GM23338 (cell line): ENCODE measurements at regions not wholly inside any gene's neighbourhood (a gene's known extent, or its start where the extent isn't known, plus 50 kb on each side); places are given as distances from the start of the nearest gene placed in this dataset.

Experiments
- ATAC-seq: fragments of 200-7000 bp; cut with Tn5 transposase; 3 replicates; pipeline ENCODE4 v1.9.1; 2020
- DNase-seq: peaks from one replicate; pipeline ENCODE4 v3.0.0-alpha.2; 2015; ENCODE audit warnings: low spot score
- H2AFZ ChIP-seq: fragments of 200-600 bp; sonication (generic); 2 replicates; pipeline ENCODE4 v1.8.0; 2016; ENCODE audit warnings: antibody characterized with exemption, mild to moderate bottlenecking, moderate library complexity
- H3F3A ChIP-seq: fragments of 200-600 bp; sonication (generic); replicated peaks from 2 replicates; pipeline ENCODE4 v1.8.0; 2017; ENCODE audit warnings: antibody characterized with exemption, mixed run types, low read depth
- H3K27ac ChIP-seq: fragments of 200-600 bp; sonication (generic); 2 replicates; pipeline ENCODE4 v1.6.1; 2016; ENCODE audit warnings: low read depth
- H3K27me3 ChIP-seq: fragments of 200-600 bp; sonication (generic); 2 replicates; pipeline ENCODE4 v1.8.0; 2016; ENCODE audit warnings: mild to moderate bottlenecking, mixed run types, moderate library complexity; ENCODE audit not compliant: insufficient read depth
- H3K36me3 ChIP-seq: fragments of 200-600 bp; sonication (generic); 2 replicates; pipeline ENCODE4 v1.8.0; 2016; ENCODE audit warnings: mild to moderate bottlenecking; ENCODE audit not compliant: insufficient read depth
- H3K4me1 ChIP-seq: fragments of 200-600 bp; sonication (generic); 2 replicates; pipeline ENCODE4 v1.8.0; 2016; ENCODE audit warnings: mild to moderate bottlenecking, moderate library complexity; ENCODE audit not compliant: insufficient read depth
- H3K4me2 ChIP-seq: fragments of 200-600 bp; sonication (generic); 2 replicates; pipeline ENCODE4 v1.7.1; 2017; ENCODE audit warnings: mixed run types
- H3K4me3 ChIP-seq: fragments of 200-600 bp; sonication (generic); 2 replicates; pipeline ENCODE4 v1.6.1; 2016; ENCODE audit warnings: mixed run types
- H3K79me2 ChIP-seq: fragments of 200-600 bp; sonication (generic); replicated peaks from 2 replicates; pipeline ENCODE4 v1.8.0; 2017; ENCODE audit warnings: mild to moderate bottlenecking; ENCODE audit not compliant: insufficient read depth
- H3K9me2 ChIP-seq: fragments of 200-600 bp; sonication (generic); 2 replicates; pipeline ENCODE4 v1.8.0; 2017; ENCODE audit not compliant: insufficient read depth
- H4K20me1 ChIP-seq: fragments of 200-600 bp; sonication (generic); replicated peaks from 2 replicates; pipeline ENCODE4 v1.8.0; 2017; ENCODE audit warnings: mild to moderate bottlenecking; ENCODE audit not compliant: insufficient read depth
- H3K27ac Mint-ChIP-seq: 2 replicates; pipeline ENCODE4 v1.8.0; 2020; ENCODE audit warnings: inconsistent platforms, mild to moderate bottlenecking, moderate library complexity, mixed read lengths
- H3K27me3 Mint-ChIP-seq: 3 replicates; pipeline ENCODE4 v1.8.0; 2022; ENCODE audit warnings: low read depth, mild to moderate bottlenecking, moderate library complexity, mixed read lengths, inconsistent platforms; ENCODE audit not compliant: insufficient read depth, poor library complexity
- H3K36me3 Mint-ChIP-seq: 3 replicates; pipeline ENCODE4 v1.8.0; 2021; ENCODE audit warnings: low read depth, mild to moderate bottlenecking, inconsistent platforms, moderate library complexity, mixed read lengths
- H3K4me1 Mint-ChIP-seq: 3 replicates; pipeline ENCODE4 v1.8.0; 2020; ENCODE audit warnings: mild to moderate bottlenecking, inconsistent platforms, mixed read lengths
- H3K4me3 Mint-ChIP-seq: 3 replicates; pipeline ENCODE4 v1.8.0; 2021; ENCODE audit warnings: moderate library complexity, mild to moderate bottlenecking, inconsistent platforms, mixed read lengths
- H3K9me3 Mint-ChIP-seq: 3 replicates; pipeline ENCODE4 v1.8.0; 2020; ENCODE audit warnings: moderate library complexity, mild to moderate bottlenecking, inconsistent platforms, mixed read lengths
- CREB1 ChIP-seq: fragments of 250-450 bp; sonication (Bioruptor Pico); IDR thresholded peaks from 2 replicates; pipeline ENCODE4 v1.5.0; 2020; ENCODE audit warnings: low read depth, mild to moderate bottlenecking, moderate library complexity
- ETS1 ChIP-seq: IDR thresholded peaks from 2 replicates; pipeline ENCODE4 v1.6.1; 2016; ENCODE audit warnings: antibody characterized with exemption
- EZH2 ChIP-seq: fragments of 200-600 bp; sonication (generic); IDR thresholded peaks from one replicate; pipeline ENCODE4 v1.8.0; 2017; ENCODE audit warnings: antibody characterized with exemption, mild to moderate bottlenecking, low read depth; ENCODE audit not compliant: unreplicated experiment
- EZH2phosphoT487 ChIP-seq: fragments of 200-600 bp; sonication (generic); IDR thresholded peaks from one replicate; pipeline ENCODE4 v1.8.1; 2018; ENCODE audit warnings: antibody characterized with exemption; ENCODE audit not compliant: unreplicated experiment
- JUNB ChIP-seq: IDR thresholded peaks from one replicate; pipeline ENCODE4 v1.6.1; 2016; ENCODE audit warnings: antibody characterized with exemption; ENCODE audit not compliant: unreplicated experiment
- NANOG ChIP-seq: IDR thresholded peaks from 2 replicates; pipeline ENCODE4 v1.6.1; 2016; ENCODE audit warnings: antibody characterized with exemption, borderline replicate concordance
- REST ChIP-seq: IDR thresholded peaks from one replicate; pipeline ENCODE4 v1.6.1; 2018; ENCODE audit warnings: antibody characterized with exemption; ENCODE audit not compliant: unreplicated experiment
- STAT1 ChIP-seq: IDR thresholded peaks from one replicate; pipeline ENCODE4 v1.6.1; 2016; ENCODE audit warnings: antibody characterized with exemption; ENCODE audit not compliant: unreplicated experiment
- ZNF331 ChIP-seq: fragments of 250-450 bp; sonication (Bioruptor Pico); IDR thresholded peaks from 2 replicates; pipeline ENCODE4 v1.5.0; 2020; ENCODE audit warnings: low read depth, mild to moderate bottlenecking, moderate library complexity
- TF ChIP-seq, protein P1 (sequence below), 2 experiments: fragments of 200-600 bp in 1 of 2; sonication (generic) in 1 of 2; conservative IDR thresholded peaks; 2 replicates each; pipeline versions ENCODE4 v1.5.1 to v1.6.1; 2016 to 2017; ENCODE audit warnings: antibody characterized with exemption in 2 of 2, low read depth in 2 of 2, mild to moderate bottlenecking in 2 of 2, moderate library complexity in 1 of 2

GRCh38 chr3:124397088-124397487 lies 333.2 kb upstream of the UMPS start:
- Histone ChIP-seq H3K4me2 (no peak overlapping the region), H3K4me1 (no peaks in the 10 kb centered on the region), H3K79me2 (no peaks in the 10 kb centered on the region), H3F3A (no peaks in the 10 kb centered on the region), H3K27me3 (no peaks in the 10 kb centered on the region), H3K36me3 (no peaks in the 10 kb centered on the region), H4K20me1 (no peaks in the 10 kb centered on the region), H3K9me2 (no peaks in the 10 kb centered on the region), H3K4me3 (no peak overlapping the region), H3K27ac (no peak overlapping the region), H2AFZ (no peak overlapping the region)
- Mint-ChIP-seq H3K36me3 (no peaks in the 10 kb centered on the region), H3K27ac (no peak overlapping the region), H3K27me3 (no peaks in the 10 kb centered on the region), H3K9me3 (no peaks in the 10 kb centered on the region), H3K4me3 (no peak overlapping the region), H3K4me1 (no peaks in the 10 kb centered on the region)
- TF ChIP-seq, protein P1, sequence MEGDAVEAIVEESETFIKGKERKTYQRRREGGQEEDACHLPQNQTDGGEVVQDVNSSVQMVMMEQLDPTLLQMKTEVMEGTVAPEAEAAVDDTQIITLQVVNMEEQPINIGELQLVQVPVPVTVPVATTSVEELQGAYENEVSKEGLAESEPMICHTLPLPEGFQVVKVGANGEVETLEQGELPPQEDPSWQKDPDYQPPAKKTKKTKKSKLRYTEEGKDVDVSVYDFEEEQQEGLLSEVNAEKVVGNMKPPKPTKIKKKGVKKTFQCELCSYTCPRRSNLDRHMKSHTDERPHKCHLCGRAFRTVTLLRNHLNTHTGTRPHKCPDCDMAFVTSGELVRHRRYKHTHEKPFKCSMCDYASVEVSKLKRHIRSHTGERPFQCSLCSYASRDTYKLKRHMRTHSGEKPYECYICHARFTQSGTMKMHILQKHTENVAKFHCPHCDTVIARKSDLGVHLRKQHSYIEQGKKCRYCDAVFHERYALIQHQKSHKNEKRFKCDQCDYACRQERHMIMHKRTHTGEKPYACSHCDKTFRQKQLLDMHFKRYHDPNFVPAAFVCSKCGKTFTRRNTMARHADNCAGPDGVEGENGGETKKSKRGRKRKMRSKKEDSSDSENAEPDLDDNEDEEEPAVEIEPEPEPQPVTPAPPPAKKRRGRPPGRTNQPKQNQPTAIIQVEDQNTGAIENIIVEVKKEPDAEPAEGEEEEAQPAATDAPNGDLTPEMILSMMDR (conservative IDR thresholded peaks at IDR 0.05; ENCODE audit: low read depth in 2 of 2) = no peak
- no peak for TF ChIP-seq NANOG
- TF ChIP-seq REST = no peak
- no peak for TF ChIP-seq CREB1 (CRISPR knock-in tag)
- no peak for TF ChIP-seq EZH2
- no peak for TF ChIP-seq EZH2phosphoT487
- no peak for TF ChIP-seq STAT1
- TF ChIP-seq ETS1 = no peak
- no peak for ATAC-seq
- DNase-seq = no peak

- H3K36me3 ChIP-seq = no peaks in the 10 kb centered on the region
- no peaks in the 10 kb centered on the region for H3K27me3 ChIP-seq
- Mint-ChIP-seq H3K4me1 (no peaks in the 10 kb centered on the region), H3K27ac (no peak overlapping the region), H3K27me3 (no peaks in the 10 kb centered on the region), H3K36me3 (no peaks in the 10 kb centered on the region), H3K4me3 (no peak overlapping the region), H3K9me3 (no peaks in the 10 kb centered on the region)
- no peak overlapping the region for H3K4me2 ChIP-seq
- no peaks in the 10 kb centered on the region for H4K20me1 ChIP-seq
- DNase-seq (no peak), ATAC-seq (no peak)
- no peaks in the 10 kb centered on the region for H3K9me2 ChIP-seq
- TF ChIP-seq EZH2 (no peak), JUNB (no peak), EZH2phosphoT487 (no peak), ZNF331 (CRISPR knock-in tag) (no peak), ETS1 (no peak)
- no peak overlapping the region for H2AFZ ChIP-seq
- no peak overlapping the region for H3K4me3 ChIP-seq
- no peaks in the 10 kb centered on the region for H3K79me2 ChIP-seq
- no peaks in the 10 kb centered on the region for H3K4me1 ChIP-seq
- H3K27ac ChIP-seq = no peak overlapping the region
- H3F3A ChIP-seq = no peaks in the 10 kb centered on the region
These were observed 331.7 kb upstream of the UMPS start for GRCh38 chr3:124398594-124398993.
